Activated CD4-positive, CD25-positive, alpha-beta regulatory T cell treated with anti-CD3 and anti-CD28 coated beads, Interleukin-2, amount 50 U/mL, for 24 hours (primary cell): ENCODE measurements at regions not wholly inside any gene's neighbourhood (a gene's known extent, or its start where the extent isn't known, plus 50 kb on each side); places are given as distances from the start of the nearest gene placed in this dataset.
"Not testable (repeated sequence)": the region's sequence is repeated elsewhere in the genome, so short reads cannot be mapped to it uniquely, and the experiment has no call there.

ENCODE experiments used
- ATAC-seq, 2 donors: fragments of 150-1000 bp; cut with Tn5 transposase; one replicate each; pipeline ENCODE4 v1.10.0; 2021; ENCODE audit warnings: mild to moderate bottlenecking in 1 of 2, moderate library complexity in 1 of 2

GRCh38 chr1:244106837-244107493 is 55.9 kb downstream of the ZBTB18 start:
- no peak for ATAC-seq

DNA sequence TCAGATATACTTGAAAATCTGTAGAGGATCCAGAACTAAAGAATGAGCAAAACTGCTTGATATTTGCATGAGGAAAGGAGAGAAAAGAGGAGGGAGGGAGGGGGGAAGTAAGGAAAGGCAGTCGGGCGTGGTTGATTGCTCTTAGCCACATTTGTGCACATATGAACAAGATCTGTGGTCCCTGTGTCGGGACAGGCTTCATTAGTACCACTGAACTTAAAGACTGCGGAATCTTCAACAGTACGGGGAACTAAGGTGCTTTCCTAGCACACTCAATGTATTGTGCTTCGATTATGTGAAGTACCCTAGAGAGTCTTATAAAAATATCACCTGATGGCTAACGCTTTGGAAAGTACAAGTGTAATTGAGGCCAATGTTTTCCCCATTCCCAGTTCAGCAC is 59.9 kb downstream of the ZBTB18 start:
- ATAC-seq = no peak

DNA sequence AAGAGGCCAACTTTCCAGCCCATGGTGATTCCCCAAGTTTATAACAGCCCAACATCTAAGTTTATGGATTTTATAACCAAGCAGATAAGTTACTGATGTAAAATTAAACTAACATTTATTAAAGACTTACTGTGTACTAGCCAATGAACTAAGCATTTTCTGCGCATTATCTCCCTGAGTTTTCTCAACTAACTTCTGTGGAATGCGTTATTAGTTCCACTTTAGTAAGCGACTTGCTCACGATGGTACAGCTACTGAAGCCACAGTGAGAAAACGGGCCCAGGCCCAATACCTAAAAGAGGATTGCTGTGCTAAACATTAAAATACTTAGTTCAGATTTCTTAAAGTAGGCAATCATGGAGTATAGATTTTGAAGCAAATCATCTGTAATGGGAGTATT is 61.0 kb downstream of the ZBTB18 start:
- ATAC-seq = no peak

DNA sequence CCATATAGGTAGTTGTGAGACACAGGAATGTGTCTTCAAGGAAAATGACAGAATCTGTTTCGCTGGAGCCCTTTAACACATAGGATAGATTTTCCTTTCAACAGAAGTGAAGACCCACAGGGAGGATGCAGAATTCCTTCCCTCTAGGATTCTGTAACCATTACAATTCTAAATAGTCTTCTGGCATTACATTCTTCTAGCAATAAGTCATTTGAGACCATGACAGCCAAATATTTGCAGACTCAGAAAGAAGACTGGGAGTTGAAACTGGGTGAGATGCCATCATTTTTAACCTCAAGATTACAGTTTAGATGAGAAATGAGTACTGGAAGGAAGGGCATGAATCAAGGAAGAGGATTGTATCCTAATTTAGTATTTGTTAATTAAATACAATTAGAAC is 61.6 kb downstream of the ZBTB18 start:
- ATAC-seq = no peak

DNA sequence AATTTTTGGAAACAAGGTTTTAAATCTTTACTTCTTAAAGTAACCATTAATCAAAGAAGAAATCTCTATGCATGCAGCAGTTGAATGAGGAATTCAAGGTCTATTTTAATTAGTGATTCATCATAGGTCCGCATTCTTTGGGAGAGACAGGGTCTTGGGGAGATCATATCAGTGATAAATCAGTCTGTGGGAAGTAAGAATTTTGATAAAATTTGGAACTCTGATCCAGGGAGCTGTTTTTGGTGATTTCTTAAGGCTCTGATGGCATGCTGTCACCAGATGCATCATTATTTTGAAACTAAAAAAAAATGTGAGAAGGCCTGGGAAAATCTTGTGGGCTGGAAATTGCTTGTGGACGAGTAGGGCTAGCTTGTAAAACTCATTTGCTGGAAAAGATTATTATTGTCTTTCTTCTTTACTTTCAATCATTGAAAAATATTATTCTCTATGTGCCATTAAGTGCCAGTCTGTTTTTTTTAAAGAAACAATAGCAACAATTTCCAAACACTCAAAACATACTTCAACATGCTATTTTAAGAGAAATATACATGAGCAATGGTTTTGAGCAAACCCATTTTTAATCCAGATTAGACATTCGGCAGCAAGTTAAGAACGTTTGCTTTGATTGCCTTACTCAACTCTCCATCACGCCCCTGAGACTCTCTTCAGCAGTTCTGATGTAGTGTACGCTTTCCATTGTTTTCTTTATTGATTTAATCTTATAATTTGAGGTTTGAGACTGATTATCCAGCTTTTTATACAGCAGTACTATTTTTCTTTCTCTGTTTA is 62.6 kb downstream of the ZBTB18 start:
- ATAC-seq = no peak

- ATAC-seq = no peak
These were observed 63.8 kb downstream of the ZBTB18 start for GRCh38 chr1:244114892-244115291.

- no peak for ATAC-seq
These were observed 65.9 kb downstream of the ZBTB18 start for GRCh38 chr1:244116946-244117345.

GRCh38 chr1:244118109-244118761 is 67.2 kb downstream of the ZBTB18 start:
- no peak for ATAC-seq

GRCh38 chr1:244128591-244129383 is 77.7 kb downstream of the ZBTB18 start:
- ATAC-seq = no peak

DNA sequence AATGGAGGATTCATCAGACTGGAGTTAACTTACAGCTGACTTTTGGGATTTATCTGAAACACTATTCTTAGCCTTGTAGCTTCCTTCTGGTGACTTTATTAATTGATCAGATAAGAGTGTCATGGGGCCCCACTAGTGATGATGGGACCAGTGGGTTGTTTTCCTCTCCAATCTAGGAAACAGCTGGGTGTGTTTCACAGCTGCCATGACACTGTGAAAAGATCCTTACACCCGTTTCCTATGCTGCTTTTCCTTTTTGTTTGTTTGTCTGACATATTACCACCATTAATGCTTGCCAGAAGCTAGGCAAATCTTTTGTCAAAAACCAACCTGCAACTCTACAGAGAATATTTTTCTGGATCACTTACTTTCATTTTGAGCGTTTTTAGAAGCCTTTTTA is 86.2 kb downstream of the ZBTB18 start:
- no peak for ATAC-seq

- no peak for ATAC-seq
These were observed 86.6 kb downstream of the ZBTB18 start for GRCh38 chr1:244137725-244138124.

DNA sequence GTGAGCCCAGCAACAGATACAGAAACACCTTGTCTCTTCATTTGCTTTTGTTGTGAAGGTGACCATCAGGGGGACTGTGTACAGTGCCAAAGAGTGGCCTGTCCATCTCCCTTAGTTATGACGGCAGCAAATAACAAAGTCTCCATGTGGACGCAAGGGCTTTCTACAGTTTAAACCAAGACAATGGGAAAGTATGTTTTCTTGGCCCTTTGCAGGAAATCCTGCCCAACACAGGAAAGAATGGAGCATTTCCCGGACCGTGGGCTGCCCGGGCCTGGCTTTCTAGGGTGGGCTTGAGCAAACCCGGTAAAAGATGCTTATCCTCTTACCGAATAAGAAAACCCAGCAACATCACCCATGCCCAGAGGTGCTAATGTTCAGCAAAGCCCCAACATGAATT is 87.3 kb downstream of the ZBTB18 start:
- ATAC-seq = no peak

GRCh38 chr1:244139655-244140054 is 88.6 kb downstream of the ZBTB18 start:
- ATAC-seq = no peak

DNA sequence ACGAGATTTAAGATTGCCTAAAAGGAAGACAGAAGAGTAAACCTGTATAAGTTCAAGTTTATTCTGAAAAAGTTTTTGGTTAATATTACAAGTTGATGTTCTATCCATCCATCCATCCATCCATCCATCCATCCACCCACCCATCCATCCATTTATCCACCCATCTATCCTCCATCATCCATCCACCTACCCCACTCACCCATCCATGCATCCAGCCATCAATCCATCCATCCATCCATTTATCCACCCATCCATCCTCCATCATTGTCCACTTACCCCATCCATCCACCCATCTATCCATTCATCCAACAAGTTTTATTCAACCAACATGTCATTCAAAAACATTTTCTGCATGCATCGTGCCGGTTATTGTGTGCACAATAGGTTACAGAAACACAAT is 89.3 kb downstream of the ZBTB18 start:
- ATAC-seq = no peak

GRCh38 chr1:244144053-244144452 is 93.0 kb downstream of the ZBTB18 start:
- ATAC-seq = no peak

GRCh38 chr1:244150071-244150470 is 99.0 kb downstream of the ZBTB18 start:
- ATAC-seq = no peak

GRCh38 chr1:244150665-244151064 is 99.6 kb downstream of the ZBTB18 start:
- ATAC-seq = peak in 1 of 2 donors; percentile 10

GRCh38 chr1:244151537-244151936 is 100.5 kb downstream of the ZBTB18 start:
- ATAC-seq = no peak

DNA sequence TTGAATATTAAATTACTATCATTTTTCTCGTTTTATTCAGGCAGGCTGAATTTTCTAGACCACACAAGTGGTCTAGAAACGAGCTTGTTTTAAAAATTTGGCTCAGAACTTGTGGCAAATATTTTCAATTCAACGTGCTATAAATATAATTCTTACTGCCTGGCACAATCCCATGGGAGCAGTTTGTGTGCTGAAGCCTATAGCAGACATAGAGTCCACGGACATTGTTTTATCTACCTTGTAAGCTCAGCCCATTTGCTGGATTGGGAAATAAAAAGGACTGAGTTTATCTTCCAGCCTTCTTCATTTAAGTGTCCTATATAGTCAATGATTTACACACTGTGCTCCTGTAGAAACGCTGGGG is 103.4 kb downstream of the ZBTB18 start:
- ATAC-seq = no peak

DNA sequence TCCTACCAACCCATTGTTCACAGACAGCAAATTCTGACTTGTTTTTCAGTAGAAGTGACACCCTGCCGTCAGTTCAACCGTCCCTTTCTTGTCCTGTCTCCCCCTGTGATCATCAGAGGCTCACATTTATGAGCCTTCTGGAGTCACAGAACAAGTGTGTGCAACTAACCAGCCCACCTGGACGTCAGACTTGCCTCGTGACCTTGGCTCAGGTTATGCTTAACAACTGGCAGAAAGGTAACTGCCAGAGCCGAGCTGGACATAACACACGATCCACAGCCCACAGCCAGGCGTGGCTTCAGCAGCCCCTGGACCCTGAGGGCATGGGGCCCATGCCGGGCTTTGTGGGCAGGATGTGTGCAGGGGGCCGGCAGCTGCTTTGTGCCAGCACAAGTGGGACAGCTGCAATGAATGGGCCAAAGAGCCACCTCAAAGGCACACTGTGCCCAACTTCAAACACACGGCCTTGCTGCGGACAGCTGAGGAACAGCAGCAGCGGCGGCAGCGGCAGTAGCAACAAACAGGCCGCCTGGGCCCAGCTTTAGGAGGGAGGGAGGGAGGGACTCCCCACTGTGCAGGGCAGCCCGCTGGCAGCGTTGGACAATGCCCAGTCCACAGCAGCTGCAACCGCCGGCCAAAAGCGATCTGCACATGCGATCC is 103.9 kb downstream of the ZBTB18 start:
- ATAC-seq = no peak

GRCh38 chr1:244155661-244156060 is 104.6 kb downstream of the ZBTB18 start:
- ATAC-seq = no peak

DNA sequence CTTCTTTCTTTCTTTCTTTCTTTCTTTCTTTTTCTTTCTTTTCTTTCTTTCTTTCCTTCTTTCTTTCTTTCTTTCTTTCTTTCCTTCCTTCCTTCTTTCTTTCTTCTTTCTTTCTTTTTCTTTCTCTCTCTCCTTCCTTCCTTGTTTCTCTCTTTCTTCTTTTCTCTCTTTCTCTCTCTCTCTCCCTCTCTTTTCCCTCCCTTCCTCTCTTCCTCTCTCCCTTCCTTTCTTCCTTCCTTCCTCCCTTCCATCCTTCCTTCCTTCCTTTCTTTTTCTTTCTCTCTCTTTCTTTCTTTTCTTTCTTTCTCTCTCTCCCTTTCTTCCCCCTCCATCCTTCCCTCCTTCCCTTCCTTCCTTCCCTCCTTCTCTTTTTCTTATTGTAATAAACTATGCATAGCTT is 105.5 kb downstream of the ZBTB18 start:
- not testable (repeated sequence) for ATAC-seq
